ENCODE measurements at regions not wholly inside any gene's neighbourhood (a gene's known extent, or its start where the extent isn't known, plus 50 kb on each side); places are given as distances from the start of the nearest gene placed in this dataset.

- Mint-ChIP-seq H3K36me3 (ENCODE audit: low read depth) (no peaks in the 10 kb centered on the region), H3K9me3 (no peaks in the 10 kb centered on the region), H3K27ac (no peak overlapping the region), H3K4me1 (ENCODE audit: low read depth) (peaks cover 29% of the 10 kb centered on the region), H3K4me3 (no peak overlapping the region), H3K27me3 (ENCODE audit: insufficient read depth) (peaks cover 21% of the 10 kb centered on the region)
- no peak for TF ChIP-seq CTCF (IDR thresholded peaks at IDR 0.05)
- DNase-seq = no peak
Measured at GRCh38 chr15:70241561-70242320, 144.0 kb upstream of the TLE3 start.

GRCh38 chr15:70240820-70241430, 143.2 kb upstream of the TLE3 start:
- no peak overlapping the region for H3K4me3 Mint-ChIP-seq
- peaks cover 30% of the 10 kb centered on the region for H3K4me1 Mint-ChIP-seq (ENCODE audit: low read depth)
- no peaks in the 10 kb centered on the region for H3K9me3 Mint-ChIP-seq
- H3K27ac Mint-ChIP-seq = no peak overlapping the region
- H3K36me3 Mint-ChIP-seq (ENCODE audit: low read depth) = no peaks in the 10 kb centered on the region
- TF ChIP-seq CTCF (IDR thresholded peaks at IDR 0.05) = no peak
- peaks cover 21% of the 10 kb centered on the region for H3K27me3 Mint-ChIP-seq (ENCODE audit: insufficient read depth)
- DNase-seq = no peak

GRCh38 chr15:70240082-70240481, 142.4 kb upstream of the TLE3 start:
- H3K27me3 Mint-ChIP-seq (ENCODE audit: insufficient read depth) = peaks cover 19% of the 10 kb centered on the region
- no peak overlapping the region for H3K27ac Mint-ChIP-seq
- H3K36me3 Mint-ChIP-seq (ENCODE audit: low read depth) = no peaks in the 10 kb centered on the region
- no peak for DNase-seq
- H3K4me3 Mint-ChIP-seq = no peak overlapping the region
- peaks cover 32% of the 10 kb centered on the region for H3K4me1 Mint-ChIP-seq (ENCODE audit: low read depth)
- H3K9me3 Mint-ChIP-seq = no peaks in the 10 kb centered on the region
- no peak for TF ChIP-seq CTCF (IDR thresholded peaks at IDR 0.05)

DNA sequence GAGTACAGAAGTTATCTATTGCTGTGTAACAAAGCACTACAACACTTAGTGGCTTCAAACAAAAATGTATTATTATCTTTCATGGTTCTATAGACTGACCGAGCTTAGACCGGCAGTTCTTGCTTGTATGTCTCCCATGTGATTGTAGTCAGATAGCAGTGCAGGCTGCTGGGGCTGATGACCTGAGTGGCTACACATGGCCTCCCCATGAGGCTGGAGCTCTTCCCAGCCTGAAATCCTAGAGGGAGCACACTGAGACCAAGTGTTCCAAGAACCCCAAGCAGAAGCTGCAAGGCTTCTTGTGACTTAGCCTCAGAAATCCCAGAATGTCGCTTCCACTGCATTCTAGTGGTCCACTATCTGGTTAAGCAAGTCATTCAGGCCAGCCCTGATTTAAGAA, 141.2 kb upstream of the TLE3 start:
- peaks cover 44% of the 10 kb centered on the region for H3K4me1 Mint-ChIP-seq (ENCODE audit: low read depth)
- no peak for DNase-seq
- H3K27me3 Mint-ChIP-seq (ENCODE audit: insufficient read depth) = peaks cover 19% of the 10 kb centered on the region
- H3K36me3 Mint-ChIP-seq (ENCODE audit: low read depth) = no peaks in the 10 kb centered on the region
- no peak overlapping the region for H3K4me3 Mint-ChIP-seq
- H3K27ac Mint-ChIP-seq = no peak overlapping the region
- no peak for TF ChIP-seq CTCF (IDR thresholded peaks at IDR 0.05)
- no peaks in the 10 kb centered on the region for H3K9me3 Mint-ChIP-seq

- Mint-ChIP-seq H3K27me3 (ENCODE audit: insufficient read depth) (peaks cover 19% of the 10 kb centered on the region), H3K4me1 (ENCODE audit: low read depth) (peaks cover 44% of the 10 kb centered on the region), H3K4me3 (no peak overlapping the region), H3K27ac (no peak overlapping the region; the same call in 1 of the 2 replicates), H3K36me3 (ENCODE audit: low read depth) (no peaks in the 10 kb centered on the region), H3K9me3 (no peaks in the 10 kb centered on the region)
- DNase-seq = peak; percentile 19
- TF ChIP-seq CTCF (IDR thresholded peaks at IDR 0.05) = no peak
Measured at GRCh38 chr15:70237626-70238025, 139.9 kb upstream of the TLE3 start.
